IMR-90 (cell line): ENCODE measurements at regions not wholly inside any gene's neighbourhood (a gene's known extent, or its start where the extent isn't known, plus 50 kb on each side); places are given as distances from the start of the nearest gene placed in this dataset.

Experiments used
- ATAC-seq: fragments of 200-7000 bp; cut with Tn5 transposase; 2 replicates; pipeline ENCODE4 v1.9.1; 2020; ENCODE audit warnings: low read depth, mild to moderate bottlenecking, moderate library complexity
- BruUV-seq: library from RNA; stranded (reverse); fragments of 400-500 nt; replicated peaks from 2 replicates; lab custom pipeline; 2021; lab: Mats Ljungman, UMichigan
- CTCF ChIA-PET: fragments of 300-600 bp; formaldehyde crosslinking; extraction: SDS; loops from one replicate; lab custom pipeline; 2021; ENCODE audit warnings: antibody characterized with exemption; lab: Yijun Ruan, JAX
- POLR2A ChIA-PET: fragments of 300-600 bp; sonication (Branson Sonifier 250); formaldehyde crosslinking; loops from one replicate; lab custom pipeline; 2022; ENCODE audit warnings: antibody characterized with exemption; ENCODE audit not compliant: unreplicated experiment; lab: Charles Lee
- DNase-seq: peaks from one replicate; pipeline ENCODE4 v3.0.0; 2013
- H2AFZ ChIP-seq: replicated peaks from 2 replicates; pipeline ENCODE3; 2013; ENCODE audit warnings: low read length, mild to moderate bottlenecking; ENCODE audit not compliant: poor library complexity
- H2AK5ac ChIP-seq: 2 replicates; pipeline ENCODE4 v1.6.1; 2013; ENCODE audit warnings: low read depth, low read length, inconsistent platforms
- H2AK9ac ChIP-seq: replicated peaks from 2 replicates; pipeline ENCODE3; 2013; ENCODE audit warnings: mild to moderate bottlenecking, low read depth, low read length, moderate library complexity; ENCODE audit not compliant: poor library complexity
- H2BK120ac ChIP-seq: 2 replicates; pipeline ENCODE4 v1.6.1; 2013; ENCODE audit warnings: low read depth, low read length, inconsistent platforms
- H2BK15ac ChIP-seq: 3 replicates; pipeline ENCODE4 v1.6.1; 2013; ENCODE audit warnings: low read depth, low read length, inconsistent platforms
- H2BK20ac ChIP-seq: 2 replicates; pipeline ENCODE4 v1.6.1; 2013; ENCODE audit warnings: low read depth, mild to moderate bottlenecking, inconsistent platforms, low read length, moderate library complexity
- H2BK5ac ChIP-seq: 2 replicates; pipeline ENCODE4 v1.6.1; 2013; ENCODE audit warnings: mild to moderate bottlenecking, low read depth, low read length, inconsistent platforms; ENCODE audit not compliant: poor library complexity, severe bottlenecking
- H3K14ac ChIP-seq: replicated peaks from 2 replicates; pipeline ENCODE4 v1.6.1; 2013; ENCODE audit warnings: low read depth, low read length, inconsistent platforms
- H3K18ac ChIP-seq: 2 replicates; pipeline ENCODE4 v1.6.1; 2013; ENCODE audit warnings: low read depth, low read length, control low read depth
- H3K23ac ChIP-seq: 2 replicates; pipeline ENCODE4 v1.6.1; 2013; ENCODE audit warnings: low read depth, low read length, inconsistent platforms
- H3K27ac ChIP-seq: 2 replicates; pipeline ENCODE4 v1.5.1; 2013; ENCODE audit warnings: mild to moderate bottlenecking, control low read depth, low read length; ENCODE audit not compliant: insufficient read depth
- H3K27me3 ChIP-seq: 2 replicates; pipeline ENCODE4 v1.6.1; 2013; ENCODE audit warnings: low read length; ENCODE audit not compliant: control insufficient read depth, insufficient read depth
- H3K36me3 ChIP-seq: 2 replicates; pipeline ENCODE4 v1.6.1; 2013; ENCODE audit warnings: low read length, mixed read lengths; ENCODE audit not compliant: control insufficient read depth, insufficient read depth
- H3K4ac ChIP-seq: 2 replicates; pipeline ENCODE4 v1.6.1; 2013; ENCODE audit warnings: low read depth, low read length, inconsistent platforms
- H3K4me1 ChIP-seq: 2 replicates; pipeline ENCODE4 v1.6.1; 2013; ENCODE audit warnings: low read length, mixed read lengths; ENCODE audit not compliant: control insufficient read depth, insufficient read depth
- H3K4me2 ChIP-seq: 2 replicates; pipeline ENCODE4 v1.6.1; 2013; ENCODE audit warnings: low read depth, mild to moderate bottlenecking, control low read depth, low read length, moderate library complexity
- H3K4me3 ChIP-seq: 2 replicates; pipeline ENCODE4 v1.5.1; 2013; ENCODE audit warnings: low read depth, mild to moderate bottlenecking, control low read depth, low read length, moderate library complexity; ENCODE audit not compliant: insufficient read depth
- H3K56ac ChIP-seq: 2 replicates; pipeline ENCODE4 v1.6.1; 2013; ENCODE audit warnings: low read length, inconsistent platforms; ENCODE audit not compliant: insufficient read depth; ENCODE audit errors: extremely low read depth
- H3K79me1 ChIP-seq, 2 experiments: 2 replicates each; pipeline ENCODE4 v1.6.1; 2013; ENCODE audit warnings: low read length in 2 of 2, inconsistent platforms in 1 of 2, low read depth in 1 of 2
- H3K9ac ChIP-seq: 2 replicates; pipeline ENCODE4 v1.6.1; 2013; ENCODE audit warnings: low read depth, low read length, control low read depth
- H3K9me1 ChIP-seq: 2 replicates; pipeline ENCODE4 v1.6.1; 2013; ENCODE audit warnings: low read length, inconsistent platforms; ENCODE audit not compliant: insufficient read depth
- H3K9me3 ChIP-seq: 2 replicates; pipeline ENCODE4 v1.6.1; 2013; ENCODE audit warnings: low read length; ENCODE audit not compliant: control insufficient read depth, insufficient read depth
- H4K20me1 ChIP-seq: 2 replicates; pipeline ENCODE4 v1.6.1; 2013; ENCODE audit warnings: low read length, inconsistent platforms; ENCODE audit not compliant: insufficient read depth
- H4K5ac ChIP-seq: 2 replicates; pipeline ENCODE4 v1.6.1; 2013; ENCODE audit warnings: mild to moderate bottlenecking, low read depth, low read length, control low read depth
- H4K8ac ChIP-seq, 2 experiments: 2 replicates each; pipeline ENCODE4 v1.6.1; 2013; ENCODE audit warnings: low read depth in 2 of 2, low read length in 2 of 2, control low read depth in 1 of 2, inconsistent platforms in 1 of 2
- H4K91ac ChIP-seq: 2 replicates; pipeline ENCODE4 v1.6.1; 2013; ENCODE audit warnings: low read depth, low read length, inconsistent platforms; ENCODE audit not compliant: insufficient read depth
- BHLHE40 ChIP-seq: fragments of 150-350 bp; IDR thresholded peaks from 2 replicates; pipeline ENCODE4 v1.6.1; 2016; ENCODE audit warnings: mild to moderate bottlenecking, low read depth, low read length
- CEBPB ChIP-seq: IDR thresholded peaks from 2 replicates; pipeline ENCODE4 v1.6.1; 2012; ENCODE audit warnings: low read depth, low read length, improper control_type of control experiment
- CHD1 ChIP-seq: IDR thresholded peaks from 2 replicates; pipeline ENCODE4 v1.6.1; 2012; ENCODE audit warnings: low read depth, low read length, improper control_type of control experiment
- MAZ ChIP-seq: IDR thresholded peaks from 2 replicates; pipeline ENCODE4 v1.6.1; 2012; ENCODE audit warnings: low read depth, mild to moderate bottlenecking, low read length, improper control_type of control experiment, moderate library complexity, borderline replicate concordance
- MXI1 ChIP-seq: IDR thresholded peaks from 2 replicates; pipeline ENCODE4 v1.6.1; 2012; ENCODE audit warnings: low read depth, mild to moderate bottlenecking, low read length, moderate library complexity, borderline replicate concordance
- NFE2L2 ChIP-seq: fragments of 150-350 bp; IDR thresholded peaks from 2 replicates; pipeline ENCODE4 v1.6.1; 2016; ENCODE audit warnings: low read depth, mild to moderate bottlenecking, low read length
- POLR2A ChIP-seq: IDR thresholded peaks from 2 replicates; pipeline ENCODE4 v1.6.1; 2012; ENCODE audit warnings: mild to moderate bottlenecking, low read depth, low read length
- RAD21 ChIP-seq: IDR thresholded peaks from 2 replicates; pipeline ENCODE4 v1.6.1; 2012; ENCODE audit warnings: low read length, improper control_type of control experiment
- RCOR1 ChIP-seq: IDR thresholded peaks from 2 replicates; pipeline ENCODE4 v1.6.1; 2012; ENCODE audit warnings: mild to moderate bottlenecking, low read length, improper control_type of control experiment; ENCODE audit not compliant: insufficient replicate concordance
- WGBS, 2 experiments: methylation state at CpG; one replicate each; pipeline versions ENCODE4 v1.1.5 to v1.1.7; 2013; ENCODE audit warnings: missing lambda C conversion rate in 2 of 2; ENCODE audit not compliant: insufficient read length in 1 of 2; ENCODE audit errors: extremely low coverage in 2 of 2; 5-methylcytosine and 5-hydroxymethylcytosine counted together
- dilution Hi-C: fragments of 300-500 bp; cut with HindIII; formaldehyde crosslinking; loops from one replicate; pipeline ENCODE4 v1.14.3; 2018; ENCODE audit warnings: low sequenced_read_pairs; ENCODE audit not compliant: unreplicated experiment
- in situ Hi-C: fragments of 300-500 bp; cut with MboI; formaldehyde crosslinking; loops from 3 replicates; pipeline ENCODE4 v1.14.3; 2019; ENCODE audit warnings: low sequenced_read_pairs, inconsistent platforms, mixed read lengths
- intact Hi-C: fragments of 100-400 bp; cut with micrococcal nuclease; formaldehyde crosslinking; loops from 2 replicates; pipeline ENCODE4 v1.10.0; 2022
- TF ChIP-seq, protein P1 (sequence below): fragments of 150-350 bp; IDR thresholded peaks from 2 replicates; pipeline ENCODE4 v1.6.1; 2017; ENCODE audit warnings: mild to moderate bottlenecking, antibody characterized with exemption, low read length, low read depth

DNA sequence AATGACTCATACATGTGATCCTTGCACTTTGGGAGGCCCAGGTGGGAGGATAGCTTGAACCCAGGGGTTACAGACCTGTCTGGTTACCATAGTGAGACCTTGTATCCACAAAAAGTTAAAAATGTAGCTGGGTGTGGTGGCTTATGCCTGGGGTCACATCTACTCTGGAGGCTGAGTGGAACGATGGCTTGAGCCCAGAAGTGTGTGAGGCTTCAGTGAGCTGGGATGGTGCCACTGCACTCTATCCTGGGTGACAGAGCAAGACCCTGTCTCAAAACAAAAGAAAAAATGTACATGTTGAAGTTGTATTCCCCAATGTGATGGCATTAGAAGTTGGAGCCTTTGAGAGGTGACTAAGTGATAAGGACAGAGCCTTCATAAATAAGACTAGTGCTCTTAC, 409.4 kb upstream of the PABPC4L start:
- Histone ChIP-seq H3K79me1 (no peaks in the 10 kb centered on the region), H3K9me1 (no peaks in the 10 kb centered on the region), H4K8ac (no peak overlapping the region), H3K9me3 (peaks cover 6% of the 10 kb centered on the region; the same call in 1 of the 2 replicates), H3K18ac (no peak overlapping the region), H4K5ac (no peak overlapping the region), H3K23ac (no peak overlapping the region), H3K36me3 (no peaks in the 10 kb centered on the region), H2BK15ac (no peak overlapping the region), H3K4me1 (no peaks in the 10 kb centered on the region), H3K14ac (no peak overlapping the region), H4K20me1 (no peaks in the 10 kb centered on the region), H3K56ac (no peak overlapping the region), H3K9ac (no peak overlapping the region), H2BK20ac (no peak overlapping the region), H3K4ac (no peak overlapping the region), H3K27ac (no peak overlapping the region), H4K91ac (no peak overlapping the region), H3K4me3 (no peak overlapping the region), H3K27me3 (no peaks in the 10 kb centered on the region), H2BK5ac (no peak overlapping the region), H2AK9ac (no peak overlapping the region), H2BK120ac (no peak overlapping the region), H2AK5ac (no peak overlapping the region), H2AFZ (no peak overlapping the region), H3K4me2 (no peak overlapping the region)
- POLR2A ChIA-PET = no interaction called here
- TF ChIP-seq, protein P1, sequence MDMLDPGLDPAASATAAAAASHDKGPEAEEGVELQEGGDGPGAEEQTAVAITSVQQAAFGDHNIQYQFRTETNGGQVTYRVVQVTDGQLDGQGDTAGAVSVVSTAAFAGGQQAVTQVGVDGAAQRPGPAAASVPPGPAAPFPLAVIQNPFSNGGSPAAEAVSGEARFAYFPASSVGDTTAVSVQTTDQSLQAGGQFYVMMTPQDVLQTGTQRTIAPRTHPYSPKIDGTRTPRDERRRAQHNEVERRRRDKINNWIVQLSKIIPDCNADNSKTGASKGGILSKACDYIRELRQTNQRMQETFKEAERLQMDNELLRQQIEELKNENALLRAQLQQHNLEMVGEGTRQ = no peak
- TF ChIP-seq CHD1 (no peak), POLR2A (no peak), MAZ (no peak), MXI1 (no peak), RCOR1 (no peak), CEBPB (no peak), RAD21 (no peak), BHLHE40 (no peak), NFE2L2 (no peak)
- no TSS peak for BruUV-seq
- no peak for ATAC-seq
- no peak for DNase-seq
- 57% methylated on average over 1 of the region's 1 CpG; no CpG with 5 or more reads in 1 of the 2 experiments for WGBS, 2 experiments
- in situ Hi-C loops = no loop called here
- dilution Hi-C loops = no loop called here
- CTCF ChIA-PET = interaction anchor here (0.6 kb wide), 1 partner anchor 31 kb away, joined by 3 read pairs; no protein-coding TSS in a partner anchor
- intact Hi-C loops = no loop called here
